ENCODE measurements at regions not wholly inside any gene's neighbourhood (a gene's known extent, or its start where the extent isn't known, plus 50 kb on each side); places are given as distances from the start of the nearest gene placed in this dataset.
"Not testable (repeated sequence)": the region's sequence is repeated elsewhere in the genome, so short reads cannot be mapped to it uniquely, and the experiment has no call there.

DNA sequence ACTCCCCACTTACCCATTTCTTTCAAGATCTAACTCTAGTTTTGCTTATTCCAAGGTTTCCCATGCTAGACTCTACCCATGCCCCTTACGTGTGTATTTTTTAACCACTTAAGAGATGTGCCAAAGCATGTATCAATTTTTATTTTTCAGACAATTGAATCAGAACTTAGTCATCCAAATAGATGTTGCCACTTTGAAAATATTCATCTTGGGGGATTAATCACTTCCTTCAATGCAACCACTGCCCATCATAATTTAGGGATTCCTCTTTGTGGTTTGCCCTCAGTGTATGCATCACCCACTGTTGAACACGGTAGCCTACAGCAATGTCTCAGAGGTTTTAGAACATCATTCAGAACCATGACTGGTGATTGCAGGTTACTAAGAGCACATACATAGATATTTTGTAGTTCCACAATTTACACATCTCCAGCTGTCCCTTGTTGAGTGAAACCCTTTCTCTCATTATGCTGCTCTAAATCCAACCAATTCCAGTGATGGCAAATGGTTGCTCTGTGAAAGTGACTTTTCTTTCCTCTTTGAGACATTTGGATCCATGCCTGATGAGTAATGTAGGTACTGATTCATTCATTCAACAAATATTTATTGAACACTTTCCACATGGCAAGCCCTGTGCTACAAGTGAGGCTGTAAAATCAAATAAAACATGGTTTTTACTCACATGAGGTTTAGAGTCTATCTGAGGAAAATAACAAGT is 60.6 kb upstream of the SERP2 start:
- no peak for DNase-seq

DNA sequence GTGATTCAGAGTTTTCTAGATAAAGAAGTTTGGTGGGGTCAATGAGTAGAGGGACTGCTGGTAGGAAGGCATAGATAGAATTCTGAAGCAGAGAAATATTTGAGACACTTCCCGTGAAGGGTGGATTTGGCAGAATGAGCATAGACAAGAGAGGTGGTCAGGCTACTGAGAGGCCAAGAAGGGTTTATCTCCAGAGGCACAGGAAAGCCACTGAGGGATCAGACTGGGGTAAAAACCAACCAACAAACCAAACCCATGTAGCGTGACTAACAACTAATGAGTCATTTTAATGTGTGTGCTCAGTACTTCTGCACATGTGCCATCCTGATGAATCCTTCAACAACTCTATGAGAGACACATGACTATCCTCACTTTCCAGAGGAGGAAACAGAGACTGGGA is 60.0 kb upstream of the SERP2 start:
- DNase-seq, result no peak

DNA sequence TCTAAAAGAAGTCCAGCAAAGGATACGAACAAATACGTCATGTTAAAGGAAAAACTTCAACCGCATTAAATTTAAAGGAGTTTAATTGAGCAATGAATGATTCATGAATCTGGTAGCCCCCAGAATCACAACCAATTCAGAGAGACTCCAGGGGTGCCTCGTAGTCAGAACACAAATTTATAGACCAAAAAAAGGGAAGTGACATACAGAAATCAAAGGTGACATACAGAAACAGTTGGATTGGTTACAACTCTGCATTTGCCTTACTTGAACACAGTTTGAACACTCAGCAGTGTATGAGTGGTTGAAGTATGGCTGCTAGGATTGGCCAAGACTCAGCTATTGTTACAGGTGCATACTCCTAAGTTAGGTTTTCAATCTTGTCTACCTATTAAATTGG is 59.5 kb upstream of the SERP2 start:
- DNase-seq, result not testable (repeated sequence)

DNA sequence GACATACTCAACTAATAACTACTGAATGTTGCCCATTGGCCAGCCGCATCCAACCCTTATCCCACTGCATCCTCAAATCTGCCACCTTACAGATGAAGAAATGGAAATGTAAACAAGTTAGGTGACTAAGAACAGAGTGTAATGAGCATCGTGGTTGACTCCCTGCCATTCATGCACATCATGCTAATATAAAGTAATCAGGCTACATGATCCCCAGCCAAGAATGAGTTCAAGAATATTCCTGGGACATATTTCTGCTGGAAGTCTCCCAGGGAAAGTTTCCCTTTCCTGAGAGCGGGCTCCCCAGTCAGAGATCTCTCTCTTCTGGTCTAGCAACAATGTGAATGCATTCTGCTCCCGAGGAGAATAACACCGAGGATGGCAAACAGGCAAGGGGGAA is 55.9 kb upstream of the SERP2 start:
- no peak for DNase-seq

DNA sequence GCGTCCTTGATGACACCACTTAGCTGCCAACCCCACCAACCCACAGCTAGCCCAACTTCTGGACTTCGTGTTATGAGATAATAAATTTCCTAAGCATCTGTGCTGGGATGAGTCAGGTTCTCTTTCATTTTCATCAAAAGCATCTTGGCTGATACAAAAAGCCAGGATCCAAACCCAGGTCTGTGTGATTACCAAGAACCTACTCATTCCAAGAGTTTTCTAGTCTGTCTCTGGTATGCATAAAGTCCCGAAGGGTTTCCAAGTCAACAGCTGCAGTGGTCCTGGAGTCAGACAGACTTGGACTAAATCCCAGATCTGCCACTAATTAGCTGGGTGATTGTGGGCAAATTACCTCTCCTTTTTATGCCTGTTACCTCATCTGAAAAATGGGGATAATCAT is 55.5 kb upstream of the SERP2 start:
- DNase-seq, result peak; percentile 53

DNA sequence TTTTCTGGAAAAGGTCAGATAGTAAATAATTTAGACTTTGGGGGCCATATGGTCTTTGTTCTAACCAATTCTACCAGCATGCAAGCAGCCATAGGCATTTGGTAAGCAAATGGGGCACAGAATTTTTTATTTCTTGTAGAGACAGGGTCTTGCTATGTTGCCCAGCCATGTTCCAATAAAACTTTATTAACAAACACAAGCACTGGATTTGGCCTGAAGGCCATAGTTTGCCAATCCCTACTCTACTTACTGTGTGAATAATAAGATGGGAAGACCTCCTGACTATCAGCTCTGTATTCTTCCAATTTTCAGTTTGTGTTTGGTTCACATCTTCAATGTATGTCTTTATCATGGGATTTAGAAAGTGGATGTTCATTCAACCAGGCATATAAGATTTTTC is 53.0 kb upstream of the SERP2 start:
- no peak for DNase-seq

DNA sequence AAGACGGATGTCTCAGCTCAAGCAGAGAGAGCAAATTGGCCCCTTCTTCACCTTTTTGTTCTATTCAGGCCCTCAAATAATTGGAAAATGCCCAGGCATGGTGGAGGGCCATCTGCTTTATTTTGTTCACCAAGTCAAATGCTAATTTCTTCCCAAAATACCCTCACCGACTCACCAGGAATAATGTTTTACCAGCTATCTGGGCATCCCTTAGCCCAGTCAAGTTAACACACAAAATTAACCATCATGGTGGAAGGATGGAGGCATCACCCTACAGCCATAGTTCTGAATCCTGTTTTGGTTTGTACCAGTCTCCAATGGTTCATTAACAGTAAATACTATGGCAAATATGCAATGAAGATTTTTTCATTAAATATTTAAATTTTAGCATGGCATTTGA is 51.7 kb upstream of the SERP2 start:
- DNase-seq, result no peak

DNA sequence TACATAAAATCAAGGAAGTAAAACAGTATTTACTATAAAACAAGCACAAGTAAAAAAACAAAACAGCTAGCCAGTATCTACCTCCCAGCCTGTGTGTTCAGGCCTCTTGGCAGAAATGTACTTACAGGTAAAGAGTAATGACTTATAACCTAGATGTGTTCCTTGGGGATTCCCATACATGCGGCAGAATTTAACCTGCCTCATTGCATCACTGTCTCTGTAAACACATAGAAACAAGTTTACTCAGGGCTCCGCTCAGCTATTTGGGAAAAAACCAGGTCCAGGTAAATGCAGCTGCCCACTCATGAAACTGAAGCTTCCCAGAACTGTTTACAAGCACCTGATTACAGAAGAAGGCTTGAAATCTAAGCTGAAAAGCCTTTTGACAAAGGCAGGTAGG is 50.7 kb upstream of the SERP2 start:
- no peak for DNase-seq

DNA sequence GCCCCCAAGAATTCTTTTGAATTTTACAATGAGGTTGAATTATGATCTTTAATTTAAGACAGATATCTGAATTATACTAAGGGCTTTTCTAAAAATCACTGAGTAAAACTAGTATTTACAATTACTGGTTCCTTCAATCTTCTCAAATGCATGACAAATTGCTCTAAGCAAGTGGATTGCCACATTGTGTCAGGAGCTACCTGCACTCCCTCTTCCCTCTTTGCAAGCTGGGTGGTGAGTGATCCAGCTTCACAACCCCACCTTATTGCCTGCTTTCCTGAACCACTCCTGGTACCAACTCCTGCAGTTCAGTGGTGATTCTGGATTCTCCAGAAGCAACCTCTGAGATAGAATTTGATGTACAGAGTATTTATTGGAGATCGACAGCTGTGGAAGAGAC is 49.9 kb upstream of the SERP2 start:
- no peak for DNase-seq
